K562 (cell line): ENCODE measurements at regions not wholly inside any gene's neighbourhood (a gene's known extent, or its start where the extent isn't known, plus 50 kb on each side); places are given as distances from the start of the nearest gene placed in this dataset.

ENCODE experiments used
- CEBPB ChIP-seq: fragments of 450-650 bp; IDR thresholded peaks from 2 replicates; pipeline ENCODE4 v1.6.1; 2016; ENCODE audit warnings: missing genetic modification characterization, missing compliant biosample characterization
- HNRNPH1 ChIP-seq: fragments of 200-400 bp; formaldehyde crosslinking; optimal IDR thresholded peaks from 2 replicates; pipeline ENCODE3; 2017; ENCODE audit warnings: low read depth, mild to moderate bottlenecking, low read length, moderate library complexity
- TF ChIP-seq, protein P1 (sequence below): IDR thresholded peaks from 3 replicates; pipeline ENCODE4 v1.6.1; 2011; ENCODE audit warnings: borderline replicate concordance, mild to moderate bottlenecking; ENCODE audit not compliant: insufficient read length, insufficient read depth
- TF ChIP-seq, protein P2 (sequence below): fragments of 250-450 bp; sonication (Bioruptor Pico); IDR thresholded peaks from 2 replicates; pipeline ENCODE4 v1.4.0; 2020; ENCODE audit warnings: mild to moderate bottlenecking
- TF ChIP-seq, protein P3 (sequence below), 3 experiments: IDR thresholded peaks in 2 of 3; conservative IDR thresholded peaks in 1 of 3; 2 replicates each; pipeline ENCODE4 v1.5.1; 2011 to 2012; ENCODE audit warnings: low read length in 3 of 3, mild to moderate bottlenecking in 3 of 3, control low read depth in 2 of 3, improper control_type of control experiment in 1 of 3, inconsistent platforms in 1 of 3, low read depth in 1 of 3, mixed read lengths in 1 of 3, moderate library complexity in 1 of 3; ENCODE audit not compliant: insufficient read depth in 2 of 3
- TF ChIP-seq, protein P4 (sequence below): sonication (generic); formaldehyde crosslinking; IDR thresholded peaks from 2 replicates; pipeline ENCODE4 v1.8.1; 2022; ENCODE audit warnings: missing genetic modification reagents

DNA sequence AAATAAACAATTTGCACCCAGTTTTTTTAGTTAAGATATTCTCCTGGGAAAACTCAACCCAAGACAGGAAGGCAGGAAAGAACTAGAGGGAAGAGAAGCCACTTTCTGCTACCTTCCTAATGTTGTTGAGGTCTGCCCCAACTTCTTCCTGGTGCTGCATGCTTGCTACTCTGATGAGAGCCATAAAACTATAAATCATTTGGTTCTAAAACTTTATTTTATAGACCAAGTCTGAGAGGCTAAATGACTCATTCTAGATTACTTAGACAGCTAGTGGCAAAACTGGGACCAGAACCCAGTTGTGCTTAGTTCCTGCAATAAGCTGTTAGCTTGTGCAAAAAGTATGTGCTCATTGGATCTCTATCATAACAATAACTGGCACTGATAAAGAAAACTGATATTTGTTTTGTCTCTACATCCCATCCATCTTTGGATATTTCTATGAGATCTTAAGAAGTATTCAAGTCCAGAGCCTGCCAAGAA is 344.9 kb upstream of the SLC14A2 start:
- TF ChIP-seq CEBPB (tag) (no peak), HNRNPH1 (no peak)
- TF ChIP-seq, protein P1, sequence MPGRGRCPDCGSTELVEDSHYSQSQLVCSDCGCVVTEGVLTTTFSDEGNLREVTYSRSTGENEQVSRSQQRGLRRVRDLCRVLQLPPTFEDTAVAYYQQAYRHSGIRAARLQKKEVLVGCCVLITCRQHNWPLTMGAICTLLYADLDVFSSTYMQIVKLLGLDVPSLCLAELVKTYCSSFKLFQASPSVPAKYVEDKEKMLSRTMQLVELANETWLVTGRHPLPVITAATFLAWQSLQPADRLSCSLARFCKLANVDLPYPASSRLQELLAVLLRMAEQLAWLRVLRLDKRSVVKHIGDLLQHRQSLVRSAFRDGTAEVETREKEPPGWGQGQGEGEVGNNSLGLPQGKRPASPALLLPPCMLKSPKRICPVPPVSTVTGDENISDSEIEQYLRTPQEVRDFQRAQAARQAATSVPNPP, result no peak
- TF ChIP-seq, protein P2, sequence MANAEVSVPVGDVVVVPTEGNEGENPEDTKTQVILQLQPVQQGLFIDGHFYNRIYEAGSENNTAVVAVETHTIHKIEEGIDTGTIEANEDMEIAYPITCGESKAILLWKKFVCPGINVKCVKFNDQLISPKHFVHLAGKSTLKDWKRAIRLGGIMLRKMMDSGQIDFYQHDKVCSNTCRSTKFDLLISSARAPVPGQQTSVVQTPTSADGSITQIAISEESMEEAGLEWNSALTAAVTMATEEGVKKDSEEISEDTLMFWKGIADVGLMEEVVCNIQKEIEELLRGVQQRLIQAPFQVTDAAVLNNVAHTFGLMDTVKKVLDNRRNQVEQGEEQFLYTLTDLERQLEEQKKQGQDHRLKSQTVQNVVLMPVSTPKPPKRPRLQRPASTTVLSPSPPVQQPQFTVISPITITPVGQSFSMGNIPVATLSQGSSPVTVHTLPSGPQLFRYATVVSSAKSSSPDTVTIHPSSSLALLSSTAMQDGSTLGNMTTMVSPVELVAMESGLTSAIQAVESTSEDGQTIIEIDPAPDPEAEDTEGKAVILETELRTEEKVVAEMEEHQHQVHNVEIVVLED (CRISPR knock-in tag), result no peak
- TF ChIP-seq, protein P3, sequence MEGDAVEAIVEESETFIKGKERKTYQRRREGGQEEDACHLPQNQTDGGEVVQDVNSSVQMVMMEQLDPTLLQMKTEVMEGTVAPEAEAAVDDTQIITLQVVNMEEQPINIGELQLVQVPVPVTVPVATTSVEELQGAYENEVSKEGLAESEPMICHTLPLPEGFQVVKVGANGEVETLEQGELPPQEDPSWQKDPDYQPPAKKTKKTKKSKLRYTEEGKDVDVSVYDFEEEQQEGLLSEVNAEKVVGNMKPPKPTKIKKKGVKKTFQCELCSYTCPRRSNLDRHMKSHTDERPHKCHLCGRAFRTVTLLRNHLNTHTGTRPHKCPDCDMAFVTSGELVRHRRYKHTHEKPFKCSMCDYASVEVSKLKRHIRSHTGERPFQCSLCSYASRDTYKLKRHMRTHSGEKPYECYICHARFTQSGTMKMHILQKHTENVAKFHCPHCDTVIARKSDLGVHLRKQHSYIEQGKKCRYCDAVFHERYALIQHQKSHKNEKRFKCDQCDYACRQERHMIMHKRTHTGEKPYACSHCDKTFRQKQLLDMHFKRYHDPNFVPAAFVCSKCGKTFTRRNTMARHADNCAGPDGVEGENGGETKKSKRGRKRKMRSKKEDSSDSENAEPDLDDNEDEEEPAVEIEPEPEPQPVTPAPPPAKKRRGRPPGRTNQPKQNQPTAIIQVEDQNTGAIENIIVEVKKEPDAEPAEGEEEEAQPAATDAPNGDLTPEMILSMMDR (IDR thresholded peaks at IDR 0.05 in 2 of 3, conservative IDR thresholded peaks at IDR 0.05 in 1 of 3; ENCODE audit: insufficient read depth in 2 of 3, low read depth in 1 of 3, low read length in 3 of 3), result no peak
- TF ChIP-seq, protein P4, sequence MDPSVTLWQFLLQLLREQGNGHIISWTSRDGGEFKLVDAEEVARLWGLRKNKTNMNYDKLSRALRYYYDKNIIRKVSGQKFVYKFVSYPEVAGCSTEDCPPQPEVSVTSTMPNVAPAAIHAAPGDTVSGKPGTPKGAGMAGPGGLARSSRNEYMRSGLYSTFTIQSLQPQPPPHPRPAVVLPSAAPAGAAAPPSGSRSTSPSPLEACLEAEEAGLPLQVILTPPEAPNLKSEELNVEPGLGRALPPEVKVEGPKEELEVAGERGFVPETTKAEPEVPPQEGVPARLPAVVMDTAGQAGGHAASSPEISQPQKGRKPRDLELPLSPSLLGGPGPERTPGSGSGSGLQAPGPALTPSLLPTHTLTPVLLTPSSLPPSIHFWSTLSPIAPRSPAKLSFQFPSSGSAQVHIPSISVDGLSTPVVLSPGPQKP (CRISPR knock-in tag), result no peak
